ENCODE measurements at regions not wholly inside any gene's neighbourhood (a gene's known extent, or its start where the extent isn't known, plus 50 kb on each side); places are given as distances from the start of the nearest gene placed in this dataset.

GRCh38 chr7:34463830-34464229 is 194.2 kb upstream of the NPSR1 start:
- TF ChIP-seq SUZ12 (IDR thresholded peaks at IDR 0.05; ENCODE audit: extremely low read depth, insufficient read depth, insufficient read length) (no peak), ZNF274 (IDR thresholded peaks at IDR 0.05; ENCODE audit: low read depth, low read length) (no peak)
